IPS-NIHi11 (cell line): ENCODE measurements at regions not wholly inside any gene's neighbourhood (a gene's known extent, or its start where the extent isn't known, plus 50 kb on each side); places are given as distances from the start of the nearest gene placed in this dataset.
A peak's percentile ranks its signal among the peaks of the same experiment; 100 is the strongest.

Experiments
- DNase-seq: peaks from one replicate; pipeline ENCODE4 v3.0.0; 2012; ENCODE audit warnings: mixed read lengths, low spot score

GRCh38 chr17:72501404-72502370 is 380.9 kb downstream of the SOX9 start:
- DNase-seq: no peak

GRCh38 chr17:72502371-72503341 is 381.8 kb downstream of the SOX9 start:
- no peak for DNase-seq

GRCh38 chr17:72503556-72503955 is 382.7 kb downstream of the SOX9 start:
- no peak for DNase-seq

- no peak for DNase-seq
Measured at GRCh38 chr17:72504783-72505182, 384.0 kb downstream of the SOX9 start.

- no peak for DNase-seq
Measured at GRCh38 chr17:72506773-72507172, 386.0 kb downstream of the SOX9 start.

- DNase-seq: no peak
Measured at GRCh38 chr17:72507370-72507769, 386.6 kb downstream of the SOX9 start.

- DNase-seq: peak; percentile 53
Measured at GRCh38 chr17:72510351-72511016, 389.7 kb downstream of the SOX9 start.

GRCh38 chr17:72511242-72511641 is 390.4 kb downstream of the SOX9 start:
- no peak for DNase-seq

- DNase-seq: no peak
Measured at GRCh38 chr17:72511874-72512273, 391.1 kb downstream of the SOX9 start.

GRCh38 chr17:72512649-72513556 is 392.1 kb downstream of the SOX9 start:
- DNase-seq: no peak

GRCh38 chr17:72514321-72514861 is 393.6 kb downstream of the SOX9 start:
- no peak for DNase-seq

GRCh38 chr17:72514891-72515290 is 394.1 kb downstream of the SOX9 start:
- DNase-seq: no peak

- peak; percentile 45 for DNase-seq
Measured at GRCh38 chr17:72515291-72516065, 394.7 kb downstream of the SOX9 start.

- no peak for DNase-seq
Measured at GRCh38 chr17:72516772-72517399, 396.1 kb downstream of the SOX9 start.

GRCh38 chr17:72517413-72518158 is 396.8 kb downstream of the SOX9 start:
- DNase-seq: no peak

- DNase-seq: no peak
Measured at GRCh38 chr17:72518159-72518732, 397.4 kb downstream of the SOX9 start.

- no peak for DNase-seq
Measured at GRCh38 chr17:72518753-72519597, 398.2 kb downstream of the SOX9 start.
